IPS DF 4.7 (cell line): ENCODE measurements at regions not wholly inside any gene's neighbourhood (a gene's known extent, or its start where the extent isn't known, plus 50 kb on each side); places are given as distances from the start of the nearest gene placed in this dataset.

ENCODE experiments used
- DNase-seq: peaks from one replicate; pipeline ENCODE4 v3.0.0-alpha.2; 2013; ENCODE audit warnings: low spot score; ENCODE audit errors: extremely low read depth

DNA sequence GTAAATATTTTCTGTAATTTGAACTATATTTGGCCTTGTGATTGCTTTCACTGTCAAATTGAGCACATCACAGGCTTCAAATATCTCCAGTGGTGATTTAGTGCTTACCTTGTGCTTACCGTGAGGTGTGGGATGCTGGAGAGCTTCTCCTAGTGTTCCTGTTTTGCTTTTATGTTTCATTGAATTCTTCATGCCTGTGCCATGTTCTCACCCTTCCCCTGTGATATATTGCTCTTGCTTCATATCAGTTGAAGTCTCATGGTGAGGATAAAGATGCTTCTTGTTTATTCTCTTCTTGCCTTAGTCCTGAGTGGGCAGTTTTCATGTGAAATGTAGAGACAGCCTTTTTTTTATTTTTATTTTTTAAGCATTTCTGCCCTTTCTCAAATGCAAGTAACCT is 198.0 kb upstream of the PDGFD start:
- no peak for DNase-seq

DNA sequence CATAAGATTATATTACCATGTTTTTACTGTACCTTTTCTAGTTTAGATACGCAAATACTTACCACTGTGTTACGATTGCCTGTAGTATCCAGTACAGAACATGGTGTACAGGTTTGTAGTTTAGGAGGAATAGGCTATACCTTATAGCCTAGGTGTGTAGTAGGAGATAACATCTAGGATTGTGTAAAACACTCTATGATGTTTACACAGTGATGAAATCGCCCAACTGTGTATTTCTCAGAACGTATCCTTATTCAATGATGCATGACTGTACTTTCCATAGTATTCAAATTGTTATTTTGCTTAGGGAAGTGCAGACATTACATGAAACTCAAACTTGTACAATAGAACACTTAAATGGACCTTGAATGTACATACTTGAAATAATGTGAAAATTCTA is 188.1 kb upstream of the PDGFD start:
- DNase-seq, result no peak

DNA sequence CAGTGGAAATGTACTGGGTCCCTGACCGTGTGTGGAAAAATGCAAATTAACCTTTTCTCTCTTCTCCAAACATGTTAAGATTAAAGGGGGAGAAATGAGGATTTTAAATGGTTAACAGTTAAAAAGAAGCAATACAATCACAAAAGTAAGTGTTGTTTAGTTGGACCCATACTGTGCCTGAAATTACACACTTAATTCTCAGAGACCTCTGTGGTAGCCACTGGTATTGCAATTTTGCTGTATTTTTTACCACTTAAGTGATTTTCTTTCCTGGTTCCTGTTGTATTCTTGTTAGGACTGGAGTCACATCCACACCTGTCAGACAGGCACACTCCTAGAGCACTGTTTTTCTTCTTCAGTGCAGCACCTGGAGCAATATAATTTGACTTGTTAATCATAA is 179.6 kb upstream of the PDGFD start:
- peak; percentile 9 for DNase-seq

DNA sequence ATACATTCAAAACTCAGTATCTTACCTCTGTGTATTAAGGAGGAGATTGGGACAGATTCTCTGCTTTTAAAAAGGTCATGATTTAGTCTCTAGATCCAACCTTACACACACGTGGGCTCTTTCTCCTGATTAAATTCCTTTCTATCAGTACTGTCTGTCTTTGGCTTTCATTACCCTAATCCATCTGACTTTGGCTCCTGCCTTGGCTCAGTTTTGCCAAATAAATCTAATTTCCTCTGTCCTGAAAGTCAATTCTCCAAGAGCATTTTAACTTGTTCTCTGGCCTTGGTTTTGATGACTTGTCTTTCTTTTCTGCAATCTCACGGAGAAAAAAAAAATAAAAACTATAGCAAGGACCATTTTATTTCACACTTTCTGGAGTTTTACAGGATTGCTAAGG is 176.6 kb upstream of the PDGFD start:
- no peak for DNase-seq

DNA sequence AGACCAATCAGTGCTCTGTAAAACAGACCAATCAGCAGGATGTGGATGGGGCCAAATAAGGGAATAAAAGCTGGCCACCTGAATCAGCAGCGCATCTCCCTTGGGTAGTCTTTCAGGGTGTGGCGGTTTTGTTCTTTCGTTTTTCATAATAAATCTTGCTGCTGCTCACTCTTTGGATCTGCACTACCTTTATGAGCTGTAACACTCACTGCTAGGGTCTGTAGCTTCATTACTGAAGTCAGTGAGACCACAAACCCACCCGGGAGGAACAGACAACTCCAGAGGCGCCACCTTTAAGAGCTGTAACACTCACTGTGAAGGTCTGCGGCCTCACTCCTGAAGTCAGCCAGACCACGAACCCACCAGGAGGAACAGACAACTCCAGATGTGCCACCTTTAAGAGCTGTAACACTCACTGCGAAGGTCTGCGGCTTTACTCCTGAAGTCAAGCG is 175.5 kb upstream of the PDGFD start:
- no peak for DNase-seq

DNA sequence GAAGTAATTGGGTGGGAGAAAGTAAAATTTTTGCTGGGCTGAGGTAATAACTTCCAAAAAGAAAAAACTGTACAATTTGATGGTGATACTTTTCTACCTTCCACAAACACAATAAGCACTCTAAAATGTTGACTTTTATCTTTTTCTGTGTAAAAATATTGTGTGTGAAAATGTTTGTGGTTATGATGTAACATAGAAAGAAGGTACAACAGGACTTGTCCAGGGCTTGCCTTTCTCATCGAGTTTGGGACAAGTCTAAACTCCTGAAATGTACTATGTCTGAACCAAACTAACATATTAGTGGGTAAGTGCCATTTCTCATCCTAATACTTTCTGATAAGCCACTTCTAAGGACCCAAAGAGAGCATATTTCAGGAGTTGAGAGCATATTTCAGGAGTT is 174.2 kb upstream of the PDGFD start:
- DNase-seq, result no peak

DNA sequence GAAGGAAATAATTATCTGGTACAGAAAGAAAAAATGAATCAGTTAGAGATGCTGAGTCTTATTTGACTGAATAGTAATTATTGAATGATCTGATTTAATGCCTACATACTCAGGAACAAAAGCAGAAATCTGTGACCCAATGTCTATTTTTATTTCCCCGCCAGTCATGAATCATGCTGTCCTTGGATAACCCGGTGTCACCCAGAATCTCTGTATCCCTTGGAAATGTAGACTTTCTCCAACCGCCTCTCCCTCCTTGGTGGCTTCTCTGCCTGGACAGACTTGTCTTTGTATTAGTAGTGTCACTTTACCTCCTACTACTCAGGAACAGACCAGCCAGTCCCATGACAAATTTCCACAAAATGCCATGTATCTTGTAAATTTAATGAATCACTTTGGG is 173.3 kb upstream of the PDGFD start:
- no peak for DNase-seq

DNA sequence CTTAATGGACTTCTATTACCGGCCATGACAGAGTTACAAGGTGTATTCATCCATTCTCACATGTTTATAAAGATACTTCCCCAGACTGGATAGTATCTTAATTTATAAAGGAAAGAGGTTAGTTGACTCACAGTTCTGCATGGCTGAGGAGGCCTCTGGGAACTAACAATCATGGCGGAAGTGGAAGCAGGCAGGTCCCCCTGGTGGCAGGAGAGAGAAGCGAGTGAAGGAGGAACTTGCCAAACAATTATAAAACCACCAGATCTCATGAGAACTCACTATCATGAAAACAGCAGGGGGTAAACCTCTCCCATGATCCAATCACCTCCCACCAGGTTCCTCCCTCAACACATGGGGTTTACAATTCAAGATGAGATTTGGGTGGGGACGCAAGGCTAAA is 170.0 kb upstream of the PDGFD start:
- DNase-seq, result peak; percentile 3

DNA sequence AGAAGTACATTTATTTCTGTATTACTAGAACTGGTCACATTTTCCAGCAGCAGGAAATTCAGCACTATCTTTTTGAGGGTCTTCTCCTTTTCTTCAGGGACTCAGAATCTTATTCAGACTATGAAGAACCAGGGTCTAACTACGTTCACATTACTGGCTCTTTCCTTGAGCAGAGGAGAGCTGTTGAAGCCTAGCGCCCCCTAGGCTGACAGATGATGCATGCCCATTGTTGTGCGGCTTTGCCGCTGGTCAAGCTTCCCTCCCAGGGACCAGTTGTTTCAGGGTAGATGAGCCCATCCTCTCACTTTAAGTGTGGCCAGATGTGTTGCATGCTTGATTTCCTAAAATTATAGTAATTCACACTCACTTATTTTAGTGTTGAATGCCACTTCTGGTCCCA is 168.2 kb upstream of the PDGFD start:
- peak; percentile 44 for DNase-seq

DNA sequence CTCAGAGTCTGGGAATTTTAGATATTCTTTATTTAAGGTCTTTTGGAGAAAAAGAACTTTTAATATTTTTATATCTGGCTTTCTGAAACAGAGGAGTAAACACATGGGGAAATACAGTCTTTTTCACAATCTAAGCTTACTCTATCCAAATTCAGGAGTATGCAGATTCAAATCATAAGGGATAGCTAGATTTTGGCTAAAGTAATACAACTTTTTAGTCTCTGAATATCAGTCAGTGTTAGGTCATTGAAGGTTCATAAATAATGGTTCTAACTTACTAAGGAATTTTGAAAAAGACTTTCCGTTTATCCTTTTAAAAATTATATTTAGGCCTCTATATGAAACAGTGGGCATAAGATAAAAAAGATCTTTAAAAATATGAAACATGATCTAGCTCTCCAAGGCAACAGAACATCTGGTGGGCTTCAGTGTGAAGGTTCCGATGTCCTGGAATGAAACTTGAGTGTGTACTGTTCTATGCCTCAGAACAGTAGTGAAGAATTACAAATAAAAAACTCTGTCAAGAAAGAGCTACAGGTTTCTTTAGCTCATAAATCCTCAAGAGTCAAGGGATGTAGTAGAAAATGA is 165.2 kb upstream of the PDGFD start:
- no peak for DNase-seq

DNA sequence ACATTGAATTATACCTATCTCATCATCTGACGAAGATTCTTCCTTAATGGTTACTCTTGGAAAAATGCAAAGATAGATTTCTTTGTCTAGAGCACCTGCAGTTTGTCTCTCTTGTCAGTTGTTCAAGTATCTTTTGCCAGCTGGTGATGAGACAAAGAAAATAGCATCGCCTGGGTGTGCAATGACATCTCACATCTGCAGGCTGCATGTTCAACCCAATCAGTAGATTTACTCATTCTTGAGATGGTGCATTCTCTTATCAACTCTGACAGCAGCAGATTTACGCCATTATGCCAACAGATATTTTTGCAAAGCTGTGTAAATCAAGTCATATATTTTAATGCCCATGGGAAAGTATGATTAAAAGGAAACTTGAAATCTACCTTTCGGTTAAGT is 164.6 kb upstream of the PDGFD start:
- DNase-seq, result no peak

DNA sequence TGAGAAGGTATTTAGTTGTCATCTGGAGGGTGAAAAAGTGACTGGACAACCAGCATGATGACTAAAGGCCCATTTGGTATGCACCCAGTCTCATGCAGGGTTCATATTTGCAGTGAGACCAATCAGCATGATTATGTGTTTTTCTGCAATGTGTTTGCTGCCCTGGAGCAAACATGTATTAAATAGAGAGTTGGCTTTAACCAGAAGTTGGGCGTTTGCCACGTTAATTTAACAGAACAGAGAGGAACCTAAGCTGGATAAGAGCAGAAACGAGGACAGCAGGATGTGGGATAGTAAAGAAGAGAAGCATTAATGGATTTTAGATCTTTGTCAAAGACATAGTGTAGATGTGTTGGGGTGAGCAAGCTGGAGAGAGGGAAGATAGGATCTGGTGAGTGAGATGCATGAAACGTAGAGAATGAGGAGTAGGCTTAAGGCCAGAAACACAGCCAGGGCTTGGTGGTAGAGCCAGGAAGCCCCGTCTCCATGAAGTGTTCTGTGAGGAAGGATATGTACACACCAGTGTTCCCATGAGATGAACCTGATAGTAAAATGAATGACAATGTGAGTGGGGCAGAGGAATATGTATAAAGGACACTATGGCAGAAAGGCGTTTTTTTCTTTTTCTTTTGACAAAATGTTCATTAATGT is 164.0 kb upstream of the PDGFD start:
- DNase-seq, result no peak

DNA sequence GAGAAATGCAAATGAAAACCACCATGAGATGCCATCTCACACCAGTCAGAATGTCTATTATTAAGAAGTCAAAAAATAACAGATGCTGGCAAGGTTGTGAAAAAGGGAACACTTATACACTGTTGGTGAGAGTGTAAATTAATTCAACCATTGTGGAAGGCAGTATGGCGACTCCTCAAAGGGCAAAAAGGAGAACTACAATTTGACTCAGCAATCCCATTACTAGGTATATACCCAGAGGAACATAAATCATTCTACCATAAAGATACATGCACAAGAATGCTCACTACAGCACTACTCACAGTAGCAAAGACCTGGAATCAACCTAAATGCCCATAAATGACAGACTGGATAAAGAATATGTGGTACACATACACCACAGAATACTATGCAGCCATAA is 161.1 kb upstream of the PDGFD start:
- no peak for DNase-seq

DNA sequence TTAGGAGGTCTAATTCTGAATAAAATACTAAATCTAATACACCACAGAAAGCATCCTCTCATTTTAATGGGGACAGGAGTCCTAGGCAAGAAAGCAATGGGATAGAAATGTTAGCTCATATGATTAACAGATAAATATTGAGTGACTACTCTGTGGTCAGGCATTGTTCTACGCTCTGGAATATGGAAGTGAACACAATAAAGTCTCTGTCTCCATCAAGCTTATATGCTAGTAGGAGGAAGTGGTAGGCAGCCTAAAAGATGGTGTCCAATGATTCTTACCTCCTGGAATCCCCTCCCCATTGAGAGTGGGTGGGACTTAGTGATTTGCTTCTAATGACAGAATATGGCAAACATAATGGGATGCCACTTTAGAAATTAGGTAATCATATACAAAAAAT is 160.3 kb upstream of the PDGFD start:
- DNase-seq, result no peak

DNA sequence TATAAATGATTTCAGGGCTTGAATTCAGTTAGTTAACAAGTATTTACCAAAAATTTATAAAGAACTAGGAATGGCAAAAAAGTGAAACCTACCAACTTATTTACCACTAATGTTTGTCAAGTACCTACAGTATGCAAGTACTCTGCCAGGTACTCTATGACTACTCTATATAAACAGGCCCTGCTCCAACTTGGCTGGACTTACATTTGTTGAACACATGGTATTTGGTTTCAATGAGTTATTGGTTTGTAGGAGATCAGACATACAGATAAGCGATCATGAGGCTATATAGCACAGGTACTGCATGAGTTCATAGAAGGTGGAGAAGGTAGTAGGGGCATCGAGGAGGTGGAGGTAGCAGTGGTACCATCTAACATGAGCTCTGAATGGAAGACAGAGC is 159.9 kb upstream of the PDGFD start:
- DNase-seq, result no peak

DNA sequence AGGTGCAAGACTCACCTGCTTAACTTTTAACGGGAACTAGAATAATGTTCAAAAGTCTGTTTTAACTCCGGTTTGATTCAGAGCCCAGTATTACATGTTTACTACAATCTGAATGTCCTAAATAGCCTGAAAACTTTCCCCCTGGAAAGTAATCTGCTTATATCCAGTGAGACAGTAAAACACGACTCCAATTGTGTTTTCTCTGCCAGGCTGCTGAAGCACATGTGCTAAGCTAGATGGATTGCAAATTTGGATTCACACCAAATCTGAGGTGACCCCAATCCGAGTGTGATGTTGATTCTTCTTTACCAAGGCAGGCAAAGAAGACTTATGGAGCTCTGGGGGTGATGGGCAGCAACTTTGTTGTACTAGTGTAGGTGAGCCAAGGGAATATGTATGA is 158.7 kb upstream of the PDGFD start:
- DNase-seq, result no peak

DNA sequence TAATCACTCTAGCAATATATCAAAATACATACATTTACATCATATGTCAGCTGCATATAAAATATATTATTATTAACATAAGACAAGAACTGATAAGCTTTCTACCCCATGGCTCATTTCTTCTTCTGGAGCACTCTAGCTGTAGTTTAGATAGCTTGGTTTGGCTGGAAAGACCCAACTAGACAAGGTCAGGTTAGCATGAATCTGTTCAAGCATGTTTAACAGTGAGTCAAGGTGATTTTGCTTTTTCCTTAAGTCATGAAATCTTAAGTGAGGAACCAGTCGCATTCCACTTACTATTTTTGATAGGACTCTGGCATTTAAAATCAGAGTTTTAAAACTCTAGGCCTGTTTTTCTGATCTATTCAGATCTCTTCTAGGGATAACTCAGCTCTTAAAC is 157.0 kb upstream of the PDGFD start:
- DNase-seq, result no peak

DNA sequence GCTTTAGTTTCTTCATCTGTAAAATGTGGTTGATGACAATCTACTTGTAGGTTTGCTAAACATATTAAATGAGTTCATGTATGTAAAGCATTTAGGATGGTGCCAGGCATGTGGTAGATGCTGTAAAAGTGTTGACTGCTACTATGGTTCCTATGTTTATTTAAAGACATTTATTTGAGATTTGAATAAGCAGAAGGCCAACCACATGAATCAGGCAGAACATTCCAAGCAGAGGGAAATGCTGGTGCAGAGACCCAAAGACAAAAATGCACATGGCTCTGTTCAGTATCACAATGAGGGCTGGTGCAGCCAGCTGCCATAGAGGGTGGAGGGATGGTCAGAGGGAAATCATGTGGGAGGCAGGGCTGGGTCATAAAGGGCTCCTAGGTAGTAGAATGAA is 156.2 kb upstream of the PDGFD start:
- DNase-seq, result no peak

DNA sequence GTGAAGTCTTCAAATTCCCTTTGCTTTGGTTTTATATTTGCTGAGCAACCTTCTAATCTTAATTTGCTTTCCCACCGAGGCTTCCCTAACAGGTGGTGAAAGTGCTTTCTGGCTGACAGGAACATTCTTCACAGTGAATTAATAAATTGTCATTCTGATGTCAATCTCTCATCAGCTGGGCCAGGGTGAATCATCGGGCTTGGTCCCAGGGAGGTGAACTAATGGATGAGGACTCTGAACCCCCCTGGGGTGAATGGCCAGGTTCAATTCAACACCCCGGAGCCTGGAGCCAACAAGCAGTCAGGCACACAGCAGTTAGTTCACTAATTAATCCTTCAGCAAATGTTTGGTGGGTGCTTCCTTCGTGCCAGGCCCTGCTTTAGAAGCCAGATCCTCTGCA is 155.4 kb upstream of the PDGFD start:
- no peak for DNase-seq

DNA sequence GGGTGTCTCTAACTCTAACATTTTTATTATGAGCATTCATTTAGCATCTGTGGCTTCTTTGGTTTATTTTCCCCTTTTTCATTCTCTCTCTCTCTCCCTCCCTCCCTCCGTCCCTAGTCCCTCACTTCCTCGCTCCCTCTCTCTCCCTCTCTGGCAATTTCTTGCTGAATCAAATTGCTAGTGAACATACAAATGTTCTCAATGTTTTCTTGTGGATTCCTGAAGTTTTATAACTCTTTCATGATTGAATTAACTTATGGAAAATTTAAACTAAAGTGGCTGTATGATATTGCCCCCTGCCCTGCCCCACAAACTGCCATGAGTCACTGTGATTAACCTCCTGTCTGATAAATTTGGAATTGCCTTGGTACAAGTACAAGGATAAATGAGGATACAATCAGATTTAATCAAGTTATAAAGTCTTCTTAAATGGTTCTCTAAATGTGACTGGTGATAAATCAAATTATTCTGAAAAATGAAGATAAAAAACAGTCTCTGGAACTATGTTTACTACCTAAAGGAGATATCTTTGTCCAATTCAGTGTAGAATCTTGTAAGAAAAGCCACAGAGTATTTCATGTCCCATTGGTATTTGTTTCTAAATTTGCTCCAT is 143.0 kb upstream of the PDGFD start:
- no peak for DNase-seq

DNA sequence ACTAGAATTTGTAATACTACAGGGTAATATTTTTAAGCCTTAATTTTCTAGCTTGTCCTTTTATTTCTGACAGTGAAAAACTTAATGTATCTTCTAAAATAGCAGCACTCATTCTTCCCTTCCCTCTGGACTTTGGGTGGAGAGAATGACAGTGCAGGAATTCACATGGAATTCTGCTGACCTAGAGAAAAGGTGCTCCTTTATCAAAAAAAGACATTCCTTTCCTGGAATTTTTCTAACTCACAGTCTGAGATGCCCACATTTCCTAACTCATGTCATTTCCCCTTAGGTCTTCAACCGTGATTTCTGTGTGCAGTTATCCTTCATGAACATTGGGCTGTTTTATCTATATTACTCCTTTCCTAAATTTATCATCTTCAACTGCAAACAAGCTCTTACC is 137.8 kb upstream of the PDGFD start:
- DNase-seq, result no peak

DNA sequence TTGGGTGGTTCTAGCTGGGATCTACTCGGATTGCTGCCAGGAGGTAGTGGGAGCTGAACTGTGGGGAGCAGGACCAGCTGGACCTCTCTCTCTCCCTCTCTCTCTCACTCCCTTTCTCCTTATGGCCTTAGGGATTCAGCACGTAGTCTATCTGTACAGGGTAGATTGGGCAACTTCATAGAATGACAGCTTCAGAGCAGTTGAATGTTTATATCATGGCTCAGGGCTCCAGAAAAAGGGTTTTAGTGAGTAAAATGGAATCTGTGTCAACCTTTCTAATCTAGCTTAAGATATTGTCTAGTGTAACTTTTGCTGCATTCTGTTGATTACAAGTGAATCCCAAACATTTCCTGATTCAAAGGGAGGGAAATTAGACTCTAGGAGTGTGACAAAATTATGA is 127.7 kb upstream of the PDGFD start:
- no peak for DNase-seq

DNA sequence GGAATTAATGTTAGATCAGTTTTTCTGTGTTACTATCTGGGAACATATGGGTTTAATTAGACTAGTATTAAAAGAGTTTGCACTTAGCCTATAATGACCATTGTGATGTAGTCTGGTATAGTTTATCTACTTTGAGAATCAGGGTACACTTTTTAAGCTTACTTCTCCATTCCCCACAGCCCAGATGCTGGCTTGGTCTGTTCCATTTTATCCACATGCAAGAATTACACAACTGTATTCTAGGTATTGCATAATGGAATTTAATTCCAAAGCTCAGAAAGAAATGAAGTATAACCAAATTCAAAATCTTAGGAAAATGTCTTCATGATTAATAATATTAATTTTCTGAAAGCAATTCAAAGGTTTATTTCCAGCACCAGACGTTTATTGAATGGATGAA is 122.2 kb upstream of the PDGFD start:
- DNase-seq, result no peak
